ENCODE measurements at regions not wholly inside any gene's neighbourhood (a gene's known extent, or its start where the extent isn't known, plus 50 kb on each side); places are given as distances from the start of the nearest gene placed in this dataset.
"Not testable (repeated sequence)": the region's sequence is repeated elsewhere in the genome, so short reads cannot be mapped to it uniquely, and the experiment has no call there.

DNA sequence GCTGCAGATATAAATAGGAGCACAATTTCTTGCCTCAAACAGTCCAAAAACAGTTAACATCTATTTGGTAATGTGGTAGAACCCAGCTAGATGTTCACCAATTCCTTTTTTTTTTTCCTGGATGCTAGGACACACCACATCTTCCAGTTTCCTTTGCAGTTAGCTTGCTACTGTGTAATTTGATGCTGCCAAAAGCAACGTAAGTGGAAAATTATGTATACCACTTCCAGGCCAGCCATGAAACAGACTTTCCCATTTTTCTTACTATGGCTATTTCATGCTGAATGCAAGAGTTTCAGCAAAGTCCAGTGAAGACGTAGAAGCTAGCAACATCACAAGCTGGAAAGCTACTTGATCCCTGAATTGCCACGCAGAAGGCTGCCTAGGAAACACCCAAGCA lies 667.2 kb downstream of the TLE1 start:
- DNase-seq (ENCODE audit: low read depth in 2 of 2): no peak

DNA sequence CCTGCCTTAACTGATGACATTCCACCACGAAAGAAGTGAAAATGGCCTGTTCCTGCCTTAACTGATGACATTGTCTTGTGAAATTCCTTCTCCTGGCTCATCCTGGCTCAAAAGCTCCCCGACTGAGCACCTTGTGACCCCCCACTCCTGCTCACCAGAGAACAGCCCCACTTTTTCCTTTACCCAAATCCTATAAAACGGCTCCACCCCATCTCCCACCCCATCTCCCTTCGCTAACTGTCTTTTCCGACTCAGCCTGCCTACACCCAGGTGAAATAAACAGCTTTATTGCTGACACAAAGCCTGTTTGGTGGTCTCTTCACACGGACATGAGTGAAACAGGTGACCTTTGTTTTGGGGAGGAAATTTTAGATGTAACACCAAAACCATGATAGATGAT lies 674.4 kb downstream of the TLE1 start:
- not testable (repeated sequence) for DNase-seq (ENCODE audit: low read depth in 2 of 2)

DNA sequence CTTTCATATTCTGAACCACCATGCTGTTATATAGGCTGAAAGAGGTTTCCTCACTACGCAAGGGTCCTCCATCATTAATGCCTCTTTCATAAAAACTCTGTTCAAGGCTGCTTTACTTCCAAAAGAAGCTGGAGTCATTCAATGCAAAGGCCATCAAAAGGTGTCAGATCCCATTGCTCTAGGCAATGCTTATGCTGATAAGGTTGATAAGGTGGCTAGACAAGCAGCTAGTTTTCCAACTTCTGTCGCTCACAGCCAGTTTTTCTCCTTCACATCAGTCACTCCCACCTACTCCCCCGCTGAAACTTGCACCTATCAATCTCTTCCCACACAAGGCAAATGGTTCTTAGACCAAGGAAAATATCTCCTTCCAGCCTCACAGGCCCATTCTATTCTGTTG lies 676.2 kb downstream of the TLE1 start:
- not testable (repeated sequence) for DNase-seq (ENCODE audit: low read depth in 2 of 2)

DNA sequence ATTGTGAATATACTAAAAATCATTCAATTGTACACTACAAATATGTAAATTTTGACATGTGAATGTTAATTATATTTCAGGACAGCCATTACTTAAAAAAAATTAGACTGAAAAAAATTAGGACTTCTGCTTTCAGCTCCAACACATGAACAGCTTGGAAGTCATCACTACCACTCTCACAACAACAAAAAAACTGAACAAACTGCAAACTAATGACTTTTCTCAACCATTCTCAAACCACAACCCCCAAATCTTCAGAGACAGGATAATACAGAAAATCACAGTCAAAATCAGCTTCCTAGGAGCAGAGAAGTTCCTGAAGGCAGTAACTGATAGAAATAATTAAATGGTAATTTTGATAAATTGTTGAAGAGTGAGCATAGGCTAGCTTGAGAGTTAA lies 686.4 kb downstream of the TLE1 start:
- DNase-seq (ENCODE audit: low read depth in 2 of 2): no peak

DNA sequence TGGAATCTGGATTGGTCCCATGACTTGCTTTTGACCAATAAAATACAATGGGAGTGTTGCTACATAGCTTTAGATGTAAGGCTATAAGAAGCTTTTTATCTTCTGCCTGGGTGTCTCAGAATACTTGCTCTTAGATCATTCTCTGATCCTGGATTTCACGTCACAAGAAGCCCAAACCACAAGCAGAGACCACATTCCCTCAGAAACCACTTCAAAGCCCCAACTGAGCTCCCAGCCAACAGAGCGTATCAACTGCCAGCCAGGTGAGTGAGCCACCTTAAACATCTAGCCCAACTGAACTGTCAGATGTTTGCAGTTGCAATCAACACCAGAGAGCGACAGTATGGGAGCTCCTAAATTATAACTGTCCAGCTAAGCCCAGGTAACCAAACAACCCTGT lies 687.1 kb downstream of the TLE1 start:
- DNase-seq (ENCODE audit: low read depth in 2 of 2): no peak

DNA sequence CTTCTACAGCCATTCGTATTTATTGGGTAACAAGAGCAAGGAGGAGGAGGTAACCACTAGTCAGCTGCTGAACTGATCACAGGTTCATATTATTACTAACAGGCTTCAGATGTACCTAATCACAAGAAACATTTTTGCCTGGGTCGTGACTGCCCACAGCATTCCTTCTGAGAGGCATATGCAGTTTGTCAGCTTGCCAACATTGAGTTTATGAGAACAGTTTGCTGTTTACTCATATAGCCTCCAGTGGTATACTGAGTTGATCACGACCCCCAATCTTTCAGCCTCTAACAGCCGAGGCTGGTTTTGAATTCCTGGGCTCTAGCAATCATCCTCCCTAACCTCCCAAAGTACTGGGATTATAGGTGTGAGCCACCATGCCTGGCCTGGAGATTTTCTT lies 693.6 kb downstream of the TLE1 start:
- no peak for DNase-seq (ENCODE audit: low read depth in 2 of 2)

DNA sequence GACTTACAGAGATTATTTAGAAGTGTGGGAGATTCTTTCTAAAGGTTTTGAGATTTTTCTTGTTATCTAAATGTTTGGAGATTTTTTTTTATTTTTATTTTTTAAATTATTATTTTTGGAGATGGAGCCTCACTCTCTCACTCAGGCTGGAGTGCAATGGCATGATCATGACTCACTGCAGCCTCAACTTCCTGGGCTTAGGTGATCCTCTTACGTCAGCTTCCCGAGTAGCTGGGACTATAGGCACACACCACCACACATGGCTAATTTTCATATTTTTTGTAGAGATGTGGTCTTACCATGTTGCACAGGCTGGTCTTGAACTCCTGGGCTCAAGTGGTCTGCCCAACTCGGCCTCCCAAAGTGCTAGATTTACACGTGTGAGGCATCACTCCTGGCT lies 694.5 kb downstream of the TLE1 start:
- no peak for DNase-seq (ENCODE audit: low read depth in 2 of 2)

DNA sequence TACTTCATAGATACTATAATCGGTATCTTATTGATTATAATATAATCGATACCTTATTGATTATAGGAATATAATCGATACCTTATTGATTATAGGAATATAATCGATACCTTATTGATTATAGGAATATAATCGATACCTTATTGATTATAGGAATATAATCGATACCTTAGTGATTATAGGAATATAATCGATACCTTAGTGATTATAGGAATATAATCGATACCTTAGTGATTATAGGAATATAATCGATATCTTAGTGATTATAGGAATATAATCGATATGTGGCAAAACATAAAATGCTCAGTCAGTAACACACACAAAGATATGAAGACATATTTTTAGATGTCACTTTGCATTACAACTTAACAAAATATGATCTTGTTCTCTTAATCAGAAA lies 703.8 kb downstream of the TLE1 start:
- not testable (repeated sequence) for DNase-seq (ENCODE audit: low read depth in 2 of 2)

DNA sequence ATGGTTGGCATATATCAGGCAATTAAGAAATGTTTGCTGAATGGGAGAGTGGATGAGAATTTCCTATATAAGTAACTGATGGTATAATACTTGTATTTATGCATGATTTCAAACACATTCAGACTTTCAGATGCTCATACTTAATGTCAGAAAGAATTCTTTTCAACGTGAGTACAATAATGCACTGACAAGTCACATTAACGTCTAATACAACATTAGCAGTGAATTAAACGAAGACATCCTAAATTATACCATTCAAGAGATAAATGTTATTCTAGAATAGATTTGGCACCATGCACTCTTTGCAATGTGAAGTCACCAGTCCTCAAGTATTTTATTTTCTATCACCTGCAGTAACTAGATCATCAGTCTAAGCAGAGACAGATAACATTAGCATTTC lies 712.9 kb downstream of the TLE1 start:
- DNase-seq (ENCODE audit: low read depth in 2 of 2): no peak

DNA sequence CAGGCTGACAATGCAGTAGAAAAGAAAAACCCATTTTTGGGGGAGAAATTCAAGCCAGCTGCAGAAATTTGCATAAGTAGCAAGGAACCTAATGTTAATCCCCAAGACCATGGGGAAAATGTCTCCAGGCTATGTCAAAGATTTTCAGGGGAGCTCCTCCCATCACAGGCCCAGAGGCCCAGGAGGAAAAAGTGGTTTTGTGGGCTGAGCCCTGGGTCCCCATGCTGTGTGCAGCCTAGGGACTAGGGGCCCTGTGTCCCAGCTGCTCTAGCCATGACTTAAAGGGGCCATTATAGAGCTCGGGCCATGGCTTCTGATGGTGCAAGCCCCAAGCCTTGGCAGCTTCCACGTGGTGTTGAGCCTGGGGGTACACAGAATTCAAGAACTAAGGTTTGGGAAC lies 719.0 kb downstream of the TLE1 start:
- not testable (repeated sequence) for DNase-seq (ENCODE audit: low read depth in 2 of 2)

DNA sequence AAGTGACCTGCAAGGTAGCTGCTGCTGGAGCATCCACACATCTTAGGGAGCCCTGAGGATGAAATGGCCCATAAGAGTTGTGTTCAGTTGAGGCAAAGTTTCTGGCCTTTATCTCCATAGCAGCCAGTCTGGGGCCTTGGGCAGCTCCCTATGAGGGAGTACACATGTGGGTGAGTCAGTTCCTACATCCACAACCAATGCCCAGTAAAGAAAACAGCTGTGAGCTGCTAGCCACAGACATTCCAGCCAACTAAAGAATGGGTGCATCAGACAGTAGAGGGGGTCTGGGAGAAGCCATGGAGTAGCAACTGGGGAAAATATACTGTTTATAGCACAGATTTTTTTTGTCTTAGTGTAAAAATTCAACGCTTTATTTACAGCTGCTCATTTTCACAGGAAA lies 720.7 kb downstream of the TLE1 start:
- DNase-seq (ENCODE audit: low read depth in 2 of 2): no peak

DNA sequence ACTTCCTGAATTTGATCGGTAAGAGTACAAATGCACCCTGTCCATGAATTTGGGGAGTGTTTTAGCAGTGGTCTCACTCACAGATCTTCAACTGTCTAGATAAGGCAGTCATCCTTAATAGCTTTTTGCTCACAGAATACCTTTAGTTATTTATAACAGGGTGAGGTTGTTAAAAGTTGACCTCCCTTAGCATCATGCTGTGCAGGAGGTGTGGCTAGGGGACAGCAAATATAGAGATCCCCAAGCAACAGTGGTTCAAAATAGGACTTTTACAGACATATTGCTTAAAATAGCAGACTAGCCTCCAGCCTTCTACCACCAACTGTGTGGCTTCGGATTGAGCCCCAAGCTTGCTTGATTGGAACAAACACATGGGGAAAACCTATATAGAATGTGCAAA lies 724.4 kb downstream of the TLE1 start:
- DNase-seq (ENCODE audit: low read depth in 2 of 2): no peak

DNA sequence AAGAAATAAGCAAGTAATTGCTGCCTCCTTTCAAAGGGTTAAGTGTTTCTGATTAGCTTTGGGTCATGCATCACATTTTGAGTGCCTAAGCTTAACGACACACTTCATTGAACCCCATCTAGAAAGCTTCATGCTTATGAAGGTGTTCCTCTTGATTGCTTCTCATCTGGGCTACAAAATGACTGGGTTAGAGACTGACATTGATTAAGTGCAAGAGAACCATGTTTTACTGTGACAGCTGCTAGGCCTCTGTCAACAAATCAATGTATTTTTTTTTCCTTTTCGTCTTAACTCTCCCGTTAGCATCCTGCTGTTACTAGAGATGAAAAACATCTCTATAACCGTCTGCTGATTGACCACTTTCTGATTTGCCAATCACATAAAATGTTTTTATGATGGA lies 725.0 kb downstream of the TLE1 start:
- DNase-seq (ENCODE audit: low read depth in 2 of 2): no peak

DNA sequence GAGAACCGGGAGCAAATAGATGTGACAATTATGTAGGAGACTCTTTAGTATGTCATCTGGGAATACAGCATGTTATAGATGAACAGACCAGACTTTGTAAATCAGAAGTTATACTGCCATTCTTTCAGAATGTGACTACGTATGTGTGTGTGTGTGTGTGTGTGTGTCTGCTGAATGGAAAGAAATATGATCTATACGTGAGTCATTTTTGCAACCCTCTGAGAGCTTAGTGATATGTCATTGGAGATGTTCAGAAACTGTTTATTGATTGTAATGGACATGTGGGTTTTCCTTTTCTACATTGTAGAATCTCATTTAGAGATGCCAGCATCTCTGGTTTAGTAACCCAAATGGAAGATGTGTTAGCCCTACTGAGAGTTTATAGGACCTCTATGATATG lies 731.5 kb downstream of the TLE1 start:
- no peak for DNase-seq (ENCODE audit: low read depth in 2 of 2)

DNA sequence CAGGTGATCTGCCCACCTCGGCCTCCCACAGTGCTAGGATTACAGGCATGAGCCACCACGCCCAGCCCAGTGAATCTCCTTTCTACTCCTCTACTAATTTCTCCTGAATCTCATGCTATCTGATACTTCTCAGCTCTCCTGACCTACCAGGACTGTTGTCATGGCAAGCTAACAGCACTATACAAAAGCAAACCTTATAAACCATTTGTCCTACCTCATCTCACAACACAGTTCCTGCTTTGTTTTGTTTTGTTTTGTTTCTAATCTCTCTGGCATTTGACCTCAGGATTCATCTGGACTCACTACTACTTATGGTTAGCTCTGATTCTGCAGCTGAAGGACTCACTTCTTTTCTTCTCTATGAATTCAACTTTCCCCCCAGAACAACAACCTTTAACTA lies 734.8 kb downstream of the TLE1 start:
- DNase-seq (ENCODE audit: low read depth in 2 of 2): no peak

DNA sequence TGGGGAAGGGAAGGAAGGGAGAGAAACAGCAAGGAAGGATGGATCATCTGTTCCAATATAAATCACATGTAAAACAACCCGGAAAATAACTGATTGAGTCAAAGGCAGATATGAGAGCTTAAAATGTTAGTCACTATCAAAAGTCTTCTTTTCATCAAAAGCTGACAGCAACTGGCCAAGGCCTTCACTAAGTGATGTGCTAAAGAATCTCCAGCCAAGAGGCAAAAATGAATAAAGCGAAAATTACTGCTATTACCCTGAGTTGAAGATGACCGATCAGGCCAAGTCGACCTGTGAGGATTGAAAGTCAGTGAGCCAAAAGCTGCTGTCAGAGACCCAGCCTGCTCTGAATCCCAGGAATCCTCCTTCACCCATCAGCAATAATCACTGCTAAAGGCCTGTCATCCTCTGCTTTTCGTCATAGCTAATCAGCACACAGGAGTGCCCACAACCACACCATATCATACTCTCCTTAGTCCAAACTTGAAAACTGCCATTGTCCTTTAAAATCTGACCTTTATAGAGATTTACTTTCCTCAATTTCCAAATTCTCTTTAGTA lies 736.9 kb downstream of the TLE1 start:
- DNase-seq (ENCODE audit: low read depth in 2 of 2): no peak

DNA sequence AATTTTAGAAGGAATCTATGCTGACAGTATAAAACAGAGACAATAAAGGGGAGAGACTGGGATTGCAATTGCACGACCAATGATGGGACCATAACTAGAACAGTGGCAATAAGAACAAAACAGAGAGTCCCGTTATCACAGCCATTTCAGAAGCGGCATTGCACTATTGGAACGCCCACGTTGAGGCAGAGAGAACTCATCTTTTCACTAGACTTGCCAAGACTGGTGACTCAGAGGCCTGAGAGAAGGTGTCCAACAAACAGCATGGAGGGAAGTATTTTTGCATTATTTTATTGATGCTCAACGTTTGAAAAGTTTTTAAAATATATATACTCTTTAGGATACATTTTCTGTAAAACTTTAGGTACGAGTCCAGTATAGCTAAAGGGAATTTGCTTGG lies 737.7 kb downstream of the TLE1 start:
- no peak for DNase-seq (ENCODE audit: low read depth in 2 of 2)

DNA sequence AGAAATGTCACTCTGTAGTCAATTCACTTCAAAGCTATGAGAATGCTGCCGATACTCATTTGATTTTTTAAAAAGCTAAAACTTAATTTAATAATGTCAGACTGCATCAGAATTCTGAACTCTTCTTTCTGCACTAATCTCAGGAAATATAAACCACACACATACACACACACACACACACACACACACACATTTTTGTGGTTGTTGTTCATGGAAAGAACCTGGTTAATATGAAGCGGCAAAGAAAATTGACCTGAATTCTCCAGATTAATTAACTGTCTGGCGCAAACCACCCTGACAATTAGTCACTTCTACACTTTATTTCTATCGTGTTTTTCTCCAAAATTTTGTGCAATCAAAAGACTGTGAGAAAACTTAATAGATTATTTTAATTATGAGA lies 740.5 kb downstream of the TLE1 start:
- no peak for DNase-seq (ENCODE audit: low read depth in 2 of 2)

DNA sequence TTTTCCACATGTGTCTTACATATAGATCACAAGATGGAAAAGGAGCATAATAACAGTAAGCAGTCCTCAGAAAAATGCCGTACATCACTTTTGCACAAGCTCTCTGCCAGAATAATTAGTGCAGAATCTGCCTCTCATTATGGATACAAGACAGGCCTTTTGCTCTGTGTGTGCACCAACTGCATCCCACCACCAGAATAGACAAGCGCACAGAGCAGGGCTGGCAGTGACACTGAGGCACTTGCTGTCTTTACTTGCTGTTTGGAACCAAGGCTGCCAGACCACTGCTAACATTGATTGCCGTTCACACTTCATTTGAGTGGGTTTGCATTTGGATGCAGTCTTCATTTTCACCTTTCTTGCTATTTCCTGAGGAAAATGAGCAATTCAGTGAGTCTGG lies 741.3 kb downstream of the TLE1 start:
- no peak for DNase-seq (ENCODE audit: low read depth in 2 of 2)

DNA sequence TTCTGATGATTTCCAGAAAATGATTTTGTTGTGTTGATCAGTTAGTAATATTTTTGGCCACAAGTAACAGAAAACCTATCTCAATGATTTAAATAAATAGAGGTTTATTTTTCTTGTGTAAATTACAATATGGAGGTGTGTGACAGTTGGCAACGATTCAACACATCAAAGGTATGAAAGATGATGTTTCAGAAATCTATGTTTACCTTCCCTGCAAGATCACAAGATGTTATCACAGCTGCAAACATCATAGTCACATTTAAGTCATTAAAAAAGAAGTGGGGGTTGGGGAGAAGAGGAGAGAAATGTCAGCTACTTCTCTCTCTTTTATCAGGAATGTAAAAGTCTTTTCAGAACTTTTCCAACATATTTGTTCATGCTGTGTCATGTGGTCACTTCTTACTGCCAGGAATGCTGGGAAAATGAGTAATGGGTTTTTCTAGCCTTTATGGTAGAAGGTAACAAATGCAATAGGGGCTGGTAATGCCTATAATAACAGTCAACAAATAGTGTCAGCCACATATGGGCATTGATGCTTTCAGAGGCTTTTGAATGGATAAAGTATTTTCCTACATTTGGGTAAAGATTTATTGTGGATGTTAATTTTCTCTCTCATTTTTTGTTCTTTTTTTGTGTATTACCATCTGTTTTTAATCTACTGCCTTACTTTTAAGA lies 742.7 kb downstream of the TLE1 start:
- no peak for DNase-seq (ENCODE audit: low read depth in 2 of 2)

DNA sequence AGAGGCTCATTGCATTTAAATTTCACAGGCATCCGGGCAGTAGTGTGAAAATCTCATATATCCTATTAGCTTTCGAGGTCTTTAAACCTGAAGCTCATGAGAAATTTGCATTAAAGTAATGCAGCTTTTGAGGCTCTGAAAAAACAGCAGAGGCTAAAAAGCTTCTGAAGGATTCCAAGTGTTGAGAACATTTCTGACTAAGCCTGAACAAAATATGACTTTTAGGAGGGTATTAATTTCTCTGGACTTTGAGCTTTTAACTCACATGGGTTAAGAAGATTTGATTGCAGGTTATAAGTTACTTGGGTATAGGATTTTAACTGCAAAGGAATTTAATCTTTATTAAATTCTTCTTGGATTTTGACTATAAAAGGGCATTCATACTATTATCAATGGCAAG lies 743.9 kb downstream of the TLE1 start:
- no peak for DNase-seq (ENCODE audit: low read depth in 2 of 2)

DNA sequence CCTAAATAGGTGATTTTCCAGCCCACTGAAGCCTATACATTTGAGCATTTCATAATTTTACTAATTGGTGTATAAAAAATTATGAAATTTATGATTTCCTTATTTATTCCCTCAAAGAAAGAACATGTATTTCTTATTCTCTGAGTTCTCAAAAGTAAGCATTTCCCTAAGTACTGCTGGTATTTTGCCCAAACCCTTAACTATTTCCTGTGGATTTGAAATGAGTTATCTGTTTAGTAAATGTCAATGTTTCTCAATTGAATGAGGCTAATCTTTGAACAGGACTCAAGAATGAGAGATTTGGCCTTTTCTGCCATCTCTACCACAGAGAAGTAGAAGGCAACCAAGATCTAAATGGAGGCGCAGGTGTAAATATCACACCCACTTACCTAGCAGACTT lies 751.7 kb downstream of the TLE1 start:
- DNase-seq (ENCODE audit: low read depth in 2 of 2): no peak

DNA sequence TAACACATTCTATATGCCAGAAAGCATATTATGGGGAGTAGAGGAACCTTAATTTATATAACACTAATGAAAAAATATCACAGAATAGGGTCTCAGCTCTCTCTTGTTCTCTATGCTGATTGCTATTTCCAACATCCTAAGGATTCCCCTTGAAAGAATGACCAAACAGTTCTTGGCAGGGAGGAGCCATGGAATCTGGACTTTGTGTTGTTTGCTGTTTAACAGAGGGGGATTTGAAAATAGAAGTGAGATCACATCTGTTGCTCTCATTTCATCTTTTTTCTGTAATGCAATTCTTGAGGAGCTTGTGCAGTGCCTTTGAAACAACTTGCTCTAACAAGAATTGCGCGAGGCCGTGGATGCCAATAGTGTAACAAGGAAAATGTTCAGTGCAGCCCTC lies 755.3 kb downstream of the TLE1 start:
- no peak for DNase-seq (ENCODE audit: low read depth in 2 of 2)

All from stimulated activated CD8-positive, alpha-beta memory T cell treated with anti-CD3 and anti-CD28 coated beads, Interleukin-7, amount 100 ng/mL, for 4 hours (primary cell).